ENCODE measurements at regions not wholly inside any gene's neighbourhood (a gene's known extent, or its start where the extent isn't known, plus 50 kb on each side); places are given as distances from the start of the nearest gene placed in this dataset.

DNA sequence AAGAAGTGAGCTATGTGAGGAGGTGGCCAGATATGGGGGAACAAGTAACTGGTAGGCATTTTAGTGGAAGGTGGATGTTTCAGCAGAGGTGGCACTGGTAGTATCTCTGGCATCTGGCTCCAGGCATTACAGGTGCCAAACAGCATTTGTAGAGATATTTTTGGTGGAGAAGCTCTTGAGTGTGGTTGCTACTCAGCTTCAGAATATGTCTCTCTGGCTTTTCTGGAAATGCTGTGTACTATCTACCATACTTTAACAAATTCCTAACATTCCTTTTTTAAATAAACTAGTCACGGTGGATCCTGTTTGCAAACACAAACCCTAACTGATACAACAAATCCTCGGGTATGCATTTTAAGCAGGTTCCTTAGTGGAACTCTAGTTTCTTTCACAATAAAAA is 128.0 kb downstream of the BARX2 start:
- no peak overlapping the region for H3K4me3 ChIP-seq (ENCODE audit: low read depth, low read length)
- no peak for DNase-seq (ENCODE audit: low read depth, low spot score)
- ChIA-PET CTCF (no interaction called here), POLR2A (no interaction called here)
- no peak for TF ChIP-seq CTCF (IDR thresholded peaks at IDR 0.05; ENCODE audit: insufficient read depth, low read length, missing control alignments)

DNA sequence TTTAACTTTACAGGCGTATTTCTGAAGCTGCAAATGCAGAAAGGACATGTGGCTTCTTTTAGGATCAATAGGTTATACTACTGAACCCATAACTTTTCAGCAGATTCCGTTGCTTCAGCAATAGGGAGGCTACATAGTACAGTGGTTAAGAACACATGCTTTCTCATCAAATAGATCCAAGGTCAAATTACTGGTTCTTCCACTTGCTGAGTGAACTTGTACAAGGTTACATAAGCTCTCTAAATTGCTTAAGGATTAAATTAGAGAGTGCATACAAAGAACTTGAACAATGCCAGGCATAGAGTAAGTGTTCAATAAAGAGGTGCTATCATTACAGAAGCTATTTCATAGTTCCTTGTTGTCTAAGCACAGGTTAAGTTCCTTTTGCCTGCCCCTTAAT is 129.6 kb downstream of the BARX2 start:
- TF ChIP-seq CTCF (IDR thresholded peaks at IDR 0.05; ENCODE audit: insufficient read depth, low read length, missing control alignments) = no peak
- ChIA-PET POLR2A (no interaction called here), CTCF (no interaction called here)
- no peak for DNase-seq (ENCODE audit: low read depth, low spot score)
- H3K4me3 ChIP-seq (ENCODE audit: low read depth, low read length) = no peak overlapping the region

DNA sequence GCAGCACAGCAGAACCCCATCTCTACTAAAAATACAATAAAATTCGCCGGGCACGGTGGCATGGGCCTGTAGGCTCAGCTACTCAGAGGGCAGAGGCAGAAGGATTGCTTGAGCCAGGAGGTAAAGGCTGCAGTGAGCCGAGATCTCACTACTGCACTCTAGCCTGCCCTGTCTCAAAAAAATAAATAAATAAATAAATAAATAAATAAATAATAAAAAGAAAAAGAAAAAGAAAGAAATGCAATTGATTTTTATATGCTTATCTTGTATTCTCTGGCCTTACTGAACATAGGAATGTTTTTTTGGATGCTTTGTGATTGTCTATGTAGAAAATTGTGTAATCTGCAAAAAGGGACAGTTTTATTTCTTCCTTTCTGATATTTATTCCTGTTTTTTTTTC is 132.5 kb downstream of the BARX2 start:
- POLR2A ChIA-PET = no interaction called here
- no peak for TF ChIP-seq CTCF (IDR thresholded peaks at IDR 0.05; ENCODE audit: insufficient read depth, low read length, missing control alignments)
- no peak for DNase-seq (ENCODE audit: low read depth, low spot score)
- CTCF ChIA-PET = no interaction called here
- H3K4me3 ChIP-seq (ENCODE audit: low read depth, low read length) = no peak overlapping the region

GRCh38 chr11:129528296-129528695 is 152.6 kb downstream of the BARX2 start:
- TF ChIP-seq CTCF (IDR thresholded peaks at IDR 0.05; ENCODE audit: insufficient read depth, low read length, missing control alignments) = no peak
- no peak overlapping the region for H3K4me3 ChIP-seq (ENCODE audit: low read depth, low read length)
- CTCF ChIA-PET = no interaction called here
- POLR2A ChIA-PET = no interaction called here
- no peak for DNase-seq (ENCODE audit: low read depth, low spot score)

DNA sequence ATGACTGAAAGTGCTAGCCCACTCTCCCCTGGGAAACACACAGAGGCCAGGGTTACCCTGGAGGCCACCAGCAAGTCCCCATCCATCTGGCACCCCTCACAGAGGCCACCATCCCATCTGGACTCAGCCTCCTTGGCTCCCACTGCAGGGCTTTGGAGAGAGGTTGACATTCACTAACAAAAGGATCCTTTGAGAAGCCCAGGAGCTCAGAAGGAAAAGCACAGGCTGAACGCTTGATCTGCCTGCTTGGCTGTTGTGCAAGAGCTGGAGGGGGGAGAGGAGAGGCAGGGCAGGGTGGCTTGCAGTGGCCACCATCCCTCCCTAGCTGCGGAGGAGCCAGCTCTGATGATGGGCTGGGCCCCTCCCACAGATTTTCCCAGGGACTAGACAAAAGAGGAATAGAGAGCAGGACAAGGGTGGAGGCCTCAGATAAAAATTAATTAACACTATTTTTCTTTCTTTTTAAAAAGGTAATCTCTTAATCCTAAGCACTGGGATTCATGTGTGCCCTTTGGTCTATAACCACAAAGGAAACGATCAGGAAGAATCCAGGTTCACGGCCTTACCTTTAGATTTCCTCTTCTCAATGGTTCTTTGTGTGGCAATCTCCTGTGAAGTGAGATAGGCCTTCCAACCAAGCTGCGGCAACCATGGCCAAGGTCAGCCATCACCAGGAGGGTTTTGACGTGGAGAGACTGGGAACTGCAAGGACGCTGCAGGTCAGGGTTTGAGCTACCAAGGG is 154.7 kb downstream of the BARX2 start:
- POLR2A ChIA-PET = no interaction called here
- no peak overlapping the region for H3K4me3 ChIP-seq (ENCODE audit: low read depth, low read length)
- no peak for DNase-seq (ENCODE audit: low read depth, low spot score)
- CTCF ChIA-PET = no interaction called here
- TF ChIP-seq CTCF (IDR thresholded peaks at IDR 0.05; ENCODE audit: insufficient read depth, low read length, missing control alignments) = no peak

DNA sequence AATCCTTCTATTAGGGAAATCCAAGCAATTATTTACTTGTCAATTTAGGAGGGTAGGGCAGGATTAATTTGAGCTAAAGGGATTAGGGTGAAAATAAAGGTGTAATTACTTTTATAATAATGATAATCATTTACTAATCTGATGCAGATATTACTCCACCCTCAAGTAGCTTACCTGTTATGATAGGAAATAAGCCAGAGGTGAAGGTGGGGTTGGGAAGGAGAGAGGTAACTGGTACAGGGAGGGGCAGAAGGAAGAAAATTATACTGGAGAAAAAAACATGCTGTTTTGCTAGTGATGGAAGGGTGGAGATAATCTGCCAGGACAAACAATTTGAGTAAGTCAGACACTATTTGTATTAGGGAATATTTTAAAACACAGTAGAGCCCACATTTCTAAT is 157.7 kb downstream of the BARX2 start:
- ChIA-PET POLR2A (no interaction called here), CTCF (no interaction called here)
- DNase-seq (ENCODE audit: low read depth, low spot score) = no peak
- H3K4me3 ChIP-seq (ENCODE audit: low read depth, low read length) = no peak overlapping the region
- no peak for TF ChIP-seq CTCF (IDR thresholded peaks at IDR 0.05; ENCODE audit: insufficient read depth, low read length, missing control alignments)
